ENCODE measurements at regions not wholly inside any gene's neighbourhood (a gene's known extent, or its start where the extent isn't known, plus 50 kb on each side); places are given as distances from the start of the nearest gene placed in this dataset.

DNA sequence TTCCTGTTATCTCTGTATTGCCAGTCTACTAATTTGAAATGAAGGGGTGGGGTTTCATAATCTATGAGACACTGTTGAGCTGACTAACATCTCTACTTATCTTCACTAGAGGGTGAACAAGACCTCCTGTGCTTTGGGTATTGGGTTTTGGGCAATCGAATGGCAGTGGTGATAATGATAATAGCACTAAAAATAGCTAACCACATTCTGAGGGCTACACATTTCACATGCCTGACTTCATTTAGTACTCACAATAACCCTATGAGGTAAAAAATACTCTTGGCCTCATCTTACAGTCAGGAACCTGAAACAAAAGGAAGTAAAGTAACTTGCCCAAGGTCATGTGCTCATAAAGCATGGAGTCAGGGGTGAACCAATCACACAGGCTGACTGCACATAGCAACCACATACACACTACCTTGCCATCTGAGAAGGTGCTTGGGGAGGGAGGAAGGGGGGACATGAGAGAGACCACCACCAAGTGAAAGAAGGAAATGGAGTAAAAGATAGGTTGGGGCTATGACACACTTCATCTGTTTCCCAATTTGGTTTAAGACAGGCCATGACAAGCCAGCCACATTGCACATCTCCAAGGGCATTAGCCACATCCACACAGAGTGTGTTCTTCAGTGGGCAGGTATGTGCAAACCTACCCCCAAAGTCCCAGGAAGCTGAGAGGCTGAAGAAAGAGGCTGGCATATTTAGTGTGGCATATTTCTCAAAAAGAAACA lies 387.6 kb upstream of the DDI1 start:
- TF ChIP-seq, protein P1, sequence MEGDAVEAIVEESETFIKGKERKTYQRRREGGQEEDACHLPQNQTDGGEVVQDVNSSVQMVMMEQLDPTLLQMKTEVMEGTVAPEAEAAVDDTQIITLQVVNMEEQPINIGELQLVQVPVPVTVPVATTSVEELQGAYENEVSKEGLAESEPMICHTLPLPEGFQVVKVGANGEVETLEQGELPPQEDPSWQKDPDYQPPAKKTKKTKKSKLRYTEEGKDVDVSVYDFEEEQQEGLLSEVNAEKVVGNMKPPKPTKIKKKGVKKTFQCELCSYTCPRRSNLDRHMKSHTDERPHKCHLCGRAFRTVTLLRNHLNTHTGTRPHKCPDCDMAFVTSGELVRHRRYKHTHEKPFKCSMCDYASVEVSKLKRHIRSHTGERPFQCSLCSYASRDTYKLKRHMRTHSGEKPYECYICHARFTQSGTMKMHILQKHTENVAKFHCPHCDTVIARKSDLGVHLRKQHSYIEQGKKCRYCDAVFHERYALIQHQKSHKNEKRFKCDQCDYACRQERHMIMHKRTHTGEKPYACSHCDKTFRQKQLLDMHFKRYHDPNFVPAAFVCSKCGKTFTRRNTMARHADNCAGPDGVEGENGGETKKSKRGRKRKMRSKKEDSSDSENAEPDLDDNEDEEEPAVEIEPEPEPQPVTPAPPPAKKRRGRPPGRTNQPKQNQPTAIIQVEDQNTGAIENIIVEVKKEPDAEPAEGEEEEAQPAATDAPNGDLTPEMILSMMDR (IDR thresholded peaks at IDR 0.05; ENCODE audit: low read depth, low read length), result no peak
- DNase-seq, result no peak
- no peaks in the 10 kb centered on the region for H3K9me3 ChIP-seq

DNA sequence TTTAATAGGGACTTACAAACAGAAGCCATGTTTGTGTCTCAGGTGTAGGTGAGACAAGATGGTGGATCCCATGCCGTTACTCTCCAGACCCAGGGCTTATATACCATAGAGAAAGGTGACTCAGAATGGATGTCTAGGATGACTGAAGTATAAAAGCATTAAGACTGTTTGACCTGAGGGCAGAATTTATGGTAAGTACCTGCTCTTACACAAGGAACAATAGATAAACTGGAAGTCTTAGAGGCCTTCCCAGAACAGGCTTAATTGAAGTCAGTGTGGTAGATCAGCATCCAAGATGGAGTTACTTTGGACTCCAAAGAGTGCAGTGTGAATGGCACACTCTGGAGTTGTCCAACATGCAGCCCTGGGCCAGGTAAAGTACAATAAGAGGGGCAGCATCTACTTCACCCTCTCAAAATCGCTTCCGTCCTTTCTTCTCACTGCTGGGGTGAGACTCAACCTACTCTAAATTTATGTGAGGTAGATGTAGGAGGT lies 387.0 kb upstream of the DDI1 start:
- H3K4me3 ChIP-seq (ENCODE audit: low read depth, low read length), result no peak overlapping the region
- TF ChIP-seq, protein P1 (IDR thresholded peaks at IDR 0.05; ENCODE audit: low read depth, low read length), result no peak
- no peaks in the 10 kb centered on the region; the same call in 1 of the 2 replicates for H3K4me1 ChIP-seq
- DNase-seq, result no peak
- no peaks in the 10 kb centered on the region for H3K27me3 ChIP-seq
- no peaks in the 10 kb centered on the region for H3K36me3 ChIP-seq
- no peaks in the 10 kb centered on the region for H3K9me3 ChIP-seq

More for the DNA sequence above, 387.6 kb upstream of the DDI1 start:
- H3K27me3 ChIP-seq, result no peaks in the 10 kb centered on the region
- H3K36me3 ChIP-seq, result no peaks in the 10 kb centered on the region
- no peaks in the 10 kb centered on the region; the same call in 1 of the 2 replicates for H3K4me1 ChIP-seq
- H3K4me3 ChIP-seq (ENCODE audit: low read depth, low read length), result no peak overlapping the region

DNA sequence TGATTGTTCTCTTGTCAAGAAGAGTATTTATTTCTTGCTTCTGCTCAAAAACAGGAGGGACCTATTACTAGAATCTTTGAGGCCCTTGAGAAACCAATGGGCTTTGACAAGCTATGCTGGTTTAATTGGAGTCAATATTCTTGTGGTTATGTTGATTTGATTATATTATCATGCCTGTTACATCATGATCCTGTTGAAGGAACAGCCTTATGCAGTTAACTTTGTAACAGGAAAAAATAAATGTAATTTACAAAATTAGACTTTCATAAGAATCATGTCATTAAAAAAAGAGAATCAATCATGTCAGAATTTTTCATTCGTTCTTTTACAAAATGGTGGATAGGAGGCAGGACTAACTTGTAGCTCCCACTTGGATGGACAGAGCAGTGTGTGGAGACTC lies 386.1 kb upstream of the DDI1 start:
- no peaks in the 10 kb centered on the region; the same call in 1 of the 2 replicates for H3K4me1 ChIP-seq
- TF ChIP-seq, protein P1 (IDR thresholded peaks at IDR 0.05; ENCODE audit: low read depth, low read length), result no peak
- no peak overlapping the region for H3K4me3 ChIP-seq (ENCODE audit: low read depth, low read length)
- H3K36me3 ChIP-seq, result no peaks in the 10 kb centered on the region
- H3K27me3 ChIP-seq, result no peaks in the 10 kb centered on the region
- no peaks in the 10 kb centered on the region for H3K9me3 ChIP-seq
- no peak for DNase-seq

DNA sequence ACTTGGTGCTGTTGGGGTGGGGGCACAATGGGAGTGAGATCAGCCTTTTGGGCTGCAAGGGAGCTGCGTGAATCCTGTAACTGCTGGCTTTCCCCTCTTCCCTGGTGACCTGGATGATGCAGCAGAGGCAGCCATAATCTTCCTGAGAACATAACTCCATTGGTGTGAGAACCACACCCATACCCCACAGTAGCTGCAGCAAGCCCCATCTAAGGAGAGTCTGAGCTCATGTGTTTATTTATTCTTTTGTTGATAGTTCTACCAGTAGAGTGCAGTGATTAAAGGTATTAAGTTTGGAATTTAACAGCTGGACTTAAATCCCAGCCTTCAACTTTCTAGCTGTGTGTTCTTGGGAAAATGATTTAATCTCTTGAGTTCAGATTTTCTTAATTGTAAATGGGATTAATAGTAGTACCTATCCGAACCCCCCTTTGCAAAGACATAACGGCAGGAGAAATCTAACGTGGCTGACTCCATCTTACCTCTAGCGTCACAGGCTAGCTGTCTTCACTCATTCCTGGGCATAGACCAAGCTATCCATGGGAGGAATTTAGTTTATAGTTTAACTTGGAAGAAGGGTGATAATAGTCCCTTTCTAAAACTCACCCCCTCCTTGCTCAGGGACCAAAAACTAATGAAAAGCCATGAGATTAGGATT lies 385.0 kb upstream of the DDI1 start:
- Histone ChIP-seq H3K4me1 (no peaks in the 10 kb centered on the region; the same call in 1 of the 2 replicates), H3K4me3 (ENCODE audit: low read depth, low read length) (no peak overlapping the region), H3K9me3 (no peaks in the 10 kb centered on the region), H3K27me3 (no peaks in the 10 kb centered on the region), H3K36me3 (no peaks in the 10 kb centered on the region)
- TF ChIP-seq, protein P1 (IDR thresholded peaks at IDR 0.05; ENCODE audit: low read depth, low read length), result no peak
- no peak for DNase-seq

DNA sequence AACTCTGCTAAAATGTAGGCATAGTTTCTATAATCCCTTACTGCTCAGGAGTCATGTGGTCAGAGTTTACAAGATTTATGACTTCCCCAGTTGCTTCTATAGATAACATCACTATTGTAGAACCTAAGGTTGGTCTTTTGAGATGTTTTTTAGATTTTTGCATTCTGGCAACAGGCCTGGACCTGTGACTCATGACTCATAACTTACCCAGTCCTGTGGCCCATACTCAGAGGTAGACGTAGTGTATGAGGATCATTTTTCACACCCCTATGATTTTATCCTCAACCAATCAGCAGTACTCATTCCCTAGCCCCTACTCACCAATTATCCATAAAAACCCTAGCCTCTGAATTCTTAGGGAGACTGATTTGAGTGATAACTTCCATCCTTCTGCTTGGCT lies 384.4 kb upstream of the DDI1 start:
- H3K4me3 ChIP-seq (ENCODE audit: low read depth, low read length), result no peak overlapping the region
- no peak for DNase-seq
- H3K4me1 ChIP-seq, result no peaks in the 10 kb centered on the region; the same call in 1 of the 2 replicates
- H3K9me3 ChIP-seq, result no peaks in the 10 kb centered on the region
- TF ChIP-seq, protein P1 (IDR thresholded peaks at IDR 0.05; ENCODE audit: low read depth, low read length), result no peak
- H3K36me3 ChIP-seq, result no peaks in the 10 kb centered on the region
- no peaks in the 10 kb centered on the region for H3K27me3 ChIP-seq

DNA sequence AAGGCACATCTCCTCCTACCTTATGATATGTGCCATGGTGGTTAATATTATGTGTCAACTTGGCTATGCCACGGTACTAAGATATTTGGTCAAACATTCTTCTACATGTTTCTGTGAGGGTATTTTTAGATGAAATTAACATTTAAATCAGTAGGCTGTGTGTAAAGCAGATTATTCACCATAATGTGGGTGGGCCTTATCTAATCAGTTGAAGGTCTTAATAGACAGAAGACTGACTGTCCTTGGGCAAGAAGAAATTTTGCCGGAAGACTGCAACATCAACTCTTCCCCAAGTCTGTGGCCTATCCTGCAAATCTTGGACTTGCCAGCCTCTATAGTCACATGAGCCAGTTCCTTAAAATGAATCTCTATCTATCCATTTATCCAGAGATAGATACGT lies 380.1 kb upstream of the DDI1 start:
- Histone ChIP-seq H3K4me3 (ENCODE audit: low read depth, low read length) (no peak overlapping the region), H3K4me1 (no peaks in the 10 kb centered on the region), H3K27me3 (no peaks in the 10 kb centered on the region), H3K36me3 (no peaks in the 10 kb centered on the region), H3K9me3 (no peaks in the 10 kb centered on the region)
- DNase-seq, result no peak
- TF ChIP-seq, protein P1 (IDR thresholded peaks at IDR 0.05; ENCODE audit: low read depth, low read length), result no peak

All from BE2C (cell line).